GM21786 (cell line): ENCODE measurements at regions not wholly inside any gene's neighbourhood (a gene's known extent, or its start where the extent isn't known, plus 50 kb on each side); places are given as distances from the start of the nearest gene placed in this dataset.

ENCODE experiments used
- ATAC-seq: cut with Tn5 transposase; IDR thresholded peaks from one replicate; pipeline ENCODE4 v1.9.1; 2021; ENCODE audit not compliant: unreplicated experiment

DNA sequence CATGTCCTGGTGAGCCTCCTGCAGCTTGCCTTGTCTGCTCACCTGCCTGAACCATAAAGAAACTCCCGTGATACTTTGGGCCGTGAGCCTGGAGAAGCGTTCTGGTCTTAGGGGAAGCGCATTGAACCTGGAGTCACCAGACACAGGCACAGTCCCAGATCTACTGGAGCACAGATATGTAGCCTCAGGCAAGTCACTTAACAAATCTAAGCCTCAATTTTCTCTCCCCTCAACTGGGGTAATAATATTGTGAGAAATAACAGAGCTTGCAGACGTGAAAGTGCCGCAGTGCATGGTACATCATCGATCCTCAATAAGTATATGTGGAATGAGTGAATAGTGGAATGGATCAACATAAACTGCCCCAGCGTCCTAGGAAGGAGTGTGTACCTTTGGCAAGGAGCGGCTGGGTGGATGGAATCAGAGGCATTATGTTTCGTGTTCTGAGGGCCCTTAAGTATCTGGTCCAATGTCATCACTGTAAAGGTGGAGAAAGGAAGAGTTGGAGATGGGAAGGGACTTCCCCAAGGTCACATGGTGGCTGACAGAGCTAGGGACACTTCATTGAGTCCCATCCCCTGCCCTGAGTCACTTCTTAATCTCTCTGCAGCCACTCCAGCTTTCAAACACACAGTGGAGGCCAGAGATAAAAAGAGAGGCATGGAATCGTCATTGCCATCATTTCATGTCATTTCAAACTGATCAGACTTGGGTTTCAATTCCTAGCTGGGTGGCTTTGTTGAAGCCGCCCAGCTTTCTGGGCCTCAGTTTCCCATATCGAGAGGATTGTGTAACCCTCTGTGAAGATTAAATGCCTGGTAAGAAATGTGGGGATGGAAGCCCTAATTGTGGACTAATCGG lies 172.4 kb downstream of the DDX1 start:
- ATAC-seq, result no peak

DNA sequence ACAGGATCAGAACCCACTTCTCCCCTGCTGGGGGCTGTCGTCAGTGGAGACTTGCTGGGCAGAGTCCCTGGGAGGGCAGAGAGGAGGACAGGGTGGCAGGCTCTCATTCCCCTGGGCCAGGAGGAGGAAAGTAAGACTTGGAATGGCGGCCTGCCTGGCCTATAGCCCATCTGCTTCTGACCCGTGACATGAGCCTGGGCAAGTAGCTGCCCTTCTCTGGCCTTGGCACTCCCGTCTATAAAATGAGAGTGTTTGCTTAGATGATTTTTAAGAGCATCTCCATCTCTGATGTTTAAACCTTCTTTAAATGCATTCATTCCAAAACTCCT lies 173.0 kb downstream of the DDX1 start:
- ATAC-seq, result no peak

DNA sequence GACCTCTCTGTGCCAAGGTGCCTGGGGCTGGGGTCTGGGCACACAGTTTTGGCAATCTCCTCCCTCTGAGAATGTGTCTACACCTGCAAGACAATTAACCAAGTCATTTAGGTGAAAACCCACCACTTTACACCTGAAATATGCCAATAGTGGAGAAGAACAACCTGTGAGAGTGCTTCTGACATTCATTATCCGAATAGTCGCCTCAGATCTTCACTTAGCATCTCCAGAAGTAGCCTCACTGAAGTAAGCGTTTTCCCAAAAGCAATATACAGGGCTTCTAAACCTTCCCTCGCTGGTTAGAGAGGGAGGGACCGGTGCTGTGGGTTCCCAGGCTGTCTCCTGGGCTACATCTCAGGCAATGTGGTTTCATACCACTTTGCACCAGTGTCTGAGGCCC lies 173.5 kb downstream of the DDX1 start:
- ATAC-seq, result no peak

DNA sequence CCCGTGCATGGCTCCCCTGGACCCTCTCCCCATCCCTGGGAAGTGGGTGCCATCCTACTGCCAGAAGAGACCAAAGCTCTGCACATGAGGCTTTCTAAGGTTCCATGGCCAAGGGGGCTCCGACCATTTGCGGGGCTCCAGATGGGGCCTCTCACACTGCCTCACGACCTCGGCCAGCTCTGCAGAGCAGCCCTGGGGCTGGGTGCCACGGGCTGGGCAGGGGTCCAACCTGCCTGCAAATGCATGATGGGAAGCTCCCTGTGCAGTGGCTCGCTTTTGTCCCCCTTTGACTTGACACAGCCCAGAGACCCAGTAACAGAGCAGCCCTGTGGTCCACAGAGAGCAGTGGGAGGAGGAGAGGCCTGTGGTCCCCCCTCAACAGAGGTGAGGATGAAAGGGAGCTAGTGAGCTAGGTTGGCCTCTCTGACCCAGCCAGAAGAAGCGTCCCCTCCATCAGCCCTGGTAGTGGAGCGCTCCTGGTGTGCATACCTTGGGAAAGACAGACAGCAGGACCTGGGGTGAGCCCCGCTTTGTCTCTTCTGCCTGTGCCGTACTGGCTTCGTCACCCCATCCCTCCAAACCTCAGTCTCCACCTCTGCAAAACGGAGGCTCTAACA lies 174.1 kb downstream of the DDX1 start:
- ATAC-seq, result no peak

DNA sequence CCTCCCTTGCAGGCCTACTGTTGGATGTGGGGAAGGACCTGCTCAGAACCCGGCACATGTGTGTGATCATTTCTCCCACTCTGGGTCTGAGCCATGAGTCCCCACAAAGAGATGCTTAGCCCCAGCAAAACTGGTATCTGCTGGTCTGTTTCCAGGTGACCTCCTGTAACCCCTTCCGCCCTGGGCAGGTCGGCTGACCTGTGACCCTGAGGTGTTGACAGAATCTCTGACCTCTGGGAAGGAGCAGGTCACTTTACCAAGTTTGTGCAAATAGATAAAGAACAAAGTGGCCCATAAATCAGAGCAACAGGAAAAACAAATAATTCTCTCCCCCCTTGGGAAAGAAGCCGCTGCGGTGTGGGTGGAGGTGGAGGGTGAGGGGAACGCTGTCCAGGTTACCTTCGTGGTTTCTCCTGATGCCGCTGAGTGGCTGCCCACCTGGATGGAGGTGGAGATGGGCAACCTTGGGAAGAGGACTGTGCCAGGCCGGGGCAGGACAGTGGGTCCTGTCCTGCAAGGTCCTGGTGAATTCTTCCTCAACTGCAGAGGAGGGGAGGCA lies 174.0 kb upstream of the MYCN start:
- ATAC-seq, result no peak

DNA sequence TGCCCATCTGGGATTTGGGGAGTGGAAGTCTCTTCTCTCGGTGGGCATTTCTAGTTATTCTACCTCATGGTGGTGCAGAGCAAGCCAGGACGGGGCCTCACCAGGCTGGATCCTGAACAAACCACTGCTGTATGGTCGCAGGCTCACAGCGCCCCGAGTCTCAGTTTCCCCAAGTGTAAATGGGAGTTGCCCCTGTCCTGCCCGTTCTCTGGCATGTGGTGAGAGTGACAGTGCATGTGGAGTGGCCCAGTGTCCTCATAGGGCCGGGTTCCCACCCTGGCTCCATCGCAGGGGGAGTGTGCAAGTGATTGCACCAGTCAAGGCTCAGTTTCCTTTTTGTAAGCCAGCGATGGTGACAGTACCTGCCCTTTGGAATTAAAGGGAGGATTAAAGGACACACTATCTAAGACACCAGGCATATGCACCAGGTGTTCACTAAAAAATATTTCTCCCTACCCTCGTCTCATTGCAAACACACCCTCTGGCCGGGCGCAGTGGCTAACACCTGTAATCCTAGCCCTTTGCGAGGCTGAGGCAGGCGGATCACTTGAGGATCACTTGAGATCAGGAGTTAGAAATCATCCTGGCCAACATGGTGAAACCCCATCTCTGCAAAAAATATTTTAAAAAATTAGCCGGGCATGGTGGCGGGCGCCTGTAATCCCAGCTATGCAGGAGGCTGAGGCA lies 173.3 kb upstream of the MYCN start:
- no peak for ATAC-seq

DNA sequence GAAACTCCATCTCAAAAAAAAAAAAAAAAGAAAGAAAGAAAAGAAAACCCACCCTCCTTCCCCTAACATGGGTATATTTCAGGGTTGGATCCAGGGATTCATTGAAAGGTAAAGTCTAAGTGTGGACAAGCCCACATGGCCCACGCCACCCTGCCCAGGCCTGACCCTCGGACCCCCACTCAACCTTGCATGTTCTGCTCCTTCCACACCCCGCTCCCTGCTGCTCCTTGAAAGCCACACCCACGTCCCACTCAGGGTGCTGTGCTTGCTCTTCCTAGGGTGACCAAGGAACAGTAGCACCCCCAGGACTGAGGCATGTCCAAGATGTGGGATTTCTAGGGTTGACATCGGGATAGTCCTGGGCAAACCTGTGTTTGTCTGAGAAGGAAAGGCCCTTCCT lies 172.7 kb upstream of the MYCN start:
- no peak for ATAC-seq

DNA sequence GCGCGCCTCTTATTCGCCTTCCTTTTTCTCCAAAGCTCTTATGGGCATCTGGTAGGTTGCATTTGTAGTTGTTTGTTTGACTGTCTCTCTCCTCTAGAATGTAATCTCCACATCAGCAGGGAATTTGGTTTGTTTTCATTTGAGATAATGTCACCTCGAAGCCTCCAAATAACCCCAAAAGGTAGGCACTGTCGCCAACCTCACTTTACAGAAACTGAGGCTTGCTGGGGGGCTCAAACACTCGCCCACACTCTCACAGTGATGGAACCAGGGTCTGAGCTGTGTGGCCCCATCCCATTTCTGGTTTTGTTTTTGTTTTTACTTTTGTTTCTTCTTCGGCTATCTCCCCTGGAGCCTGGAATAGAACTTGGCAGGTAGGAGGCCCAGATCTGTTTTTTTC lies 172.2 kb upstream of the MYCN start:
- ATAC-seq, result no peak

DNA sequence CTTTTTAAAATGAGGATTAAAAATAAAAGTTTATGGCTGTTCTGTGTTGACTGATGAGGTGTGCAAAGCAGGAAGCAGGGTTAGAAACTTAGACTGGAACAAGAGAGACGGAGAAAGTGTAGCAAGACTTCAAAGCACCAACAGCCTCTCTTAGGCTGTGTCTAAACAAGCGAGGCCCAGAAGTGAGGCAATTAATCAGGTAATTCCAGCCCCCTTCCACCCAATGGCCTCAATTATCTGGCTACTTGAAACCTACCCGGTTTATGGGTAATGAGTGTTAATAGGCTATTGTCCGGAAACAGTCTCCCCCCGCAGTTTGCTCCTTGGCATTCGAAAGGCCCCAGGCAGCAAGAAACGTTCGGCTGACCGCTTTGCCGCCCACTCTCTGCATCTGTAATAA lies 171.7 kb upstream of the MYCN start:
- ATAC-seq, result no peak

DNA sequence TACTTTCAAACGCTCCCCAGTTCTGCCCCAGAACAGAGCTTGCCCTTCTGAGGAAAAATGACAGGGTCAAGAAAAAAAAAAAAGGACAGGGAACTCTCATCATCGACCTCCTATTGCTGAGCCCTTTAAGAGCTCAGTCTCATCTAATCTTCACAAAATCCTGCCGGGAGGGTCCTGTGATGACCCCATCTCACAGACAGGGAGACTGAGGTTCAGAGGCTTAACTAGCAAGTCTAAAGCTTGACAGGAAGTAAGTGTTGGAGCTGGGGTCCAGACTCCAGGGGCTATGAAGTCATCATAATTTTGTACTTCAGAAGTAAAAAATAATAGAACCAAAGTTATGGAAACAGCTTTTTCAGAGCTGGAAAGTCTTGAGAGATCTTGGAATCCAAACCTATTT lies 171.1 kb upstream of the MYCN start:
- no peak for ATAC-seq

DNA sequence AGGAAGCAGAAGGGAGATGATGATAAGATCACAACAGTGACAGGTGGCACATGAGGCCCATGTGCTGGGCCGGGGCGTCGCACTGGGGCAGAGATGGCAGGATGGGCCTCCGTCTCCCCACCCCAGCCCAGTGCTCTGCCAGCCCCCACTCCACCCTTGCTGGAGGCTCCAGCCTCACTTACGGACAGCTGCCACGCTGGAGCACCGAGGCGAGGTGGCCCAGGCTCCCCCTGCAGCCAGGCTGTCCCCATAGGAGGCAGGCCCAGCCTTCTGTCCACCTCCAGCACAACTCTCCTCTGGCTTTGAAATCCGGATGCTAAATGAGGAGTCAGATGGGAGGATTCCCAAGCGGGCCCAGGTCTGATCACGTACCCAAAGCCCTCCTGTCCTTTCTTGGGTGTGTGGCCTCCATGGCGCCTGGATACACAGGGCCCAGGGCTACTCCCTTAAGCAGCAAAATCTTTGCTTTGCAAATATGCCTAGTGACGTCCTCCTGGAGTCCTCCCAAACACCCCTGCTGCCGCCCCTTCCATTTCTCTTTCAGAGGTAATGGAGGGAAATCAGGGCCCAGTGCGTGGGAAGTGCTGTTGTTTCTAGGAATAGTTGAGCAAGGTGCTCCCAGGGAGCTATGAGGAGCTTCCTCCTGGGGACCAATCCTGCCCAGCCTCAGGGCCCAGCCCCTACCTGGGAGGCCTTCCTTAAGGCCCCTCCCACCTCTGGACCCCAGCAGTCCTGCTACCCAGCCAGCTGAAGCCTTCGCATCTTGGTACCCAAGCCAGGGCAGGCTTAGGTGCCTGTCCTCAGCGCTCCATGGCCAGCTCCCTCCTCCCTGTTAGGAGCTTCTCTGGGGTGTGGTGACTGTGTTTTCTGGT lies 170.4 kb upstream of the MYCN start:
- no peak for ATAC-seq

DNA sequence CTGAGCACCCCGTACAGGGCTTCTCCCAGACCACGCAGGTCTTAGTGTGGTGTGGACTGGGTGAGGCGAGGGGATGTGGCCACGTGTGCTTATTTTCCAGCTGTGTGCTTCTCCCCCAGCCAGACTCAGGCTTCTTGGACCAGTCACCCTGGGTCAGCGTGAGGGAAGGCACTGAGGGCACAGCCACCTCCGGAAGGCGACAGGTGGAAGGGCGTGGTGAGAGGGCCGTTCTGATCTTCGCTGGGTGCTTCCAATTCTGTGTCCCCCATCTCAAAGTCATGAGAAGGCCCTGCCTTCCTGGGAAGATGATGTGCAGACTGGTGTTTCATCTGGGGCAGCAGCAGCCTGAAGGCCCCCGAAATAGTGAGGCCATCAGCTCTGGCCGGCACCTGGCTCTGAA lies 169.7 kb upstream of the MYCN start:
- ATAC-seq, result no peak

DNA sequence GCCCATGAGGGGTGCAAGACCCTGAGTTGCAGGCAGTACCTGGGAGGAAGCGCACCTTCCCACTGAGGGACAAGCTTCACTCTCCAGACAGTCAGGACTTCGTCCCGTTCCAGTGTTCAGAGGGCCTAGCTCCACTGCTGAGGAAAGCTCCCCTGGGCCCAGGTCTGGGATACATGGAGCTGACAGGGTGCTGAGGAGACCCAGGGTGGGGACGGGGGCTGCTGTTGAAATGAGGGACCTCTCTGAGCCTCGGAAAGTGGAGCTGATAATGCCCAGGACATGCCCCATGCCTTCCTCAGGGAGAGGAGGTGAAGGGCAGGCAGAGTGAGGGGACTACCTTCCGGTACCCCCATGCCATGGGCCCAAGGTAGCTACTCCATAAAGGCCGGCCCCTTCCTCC lies 169.2 kb upstream of the MYCN start:
- no peak for ATAC-seq

DNA sequence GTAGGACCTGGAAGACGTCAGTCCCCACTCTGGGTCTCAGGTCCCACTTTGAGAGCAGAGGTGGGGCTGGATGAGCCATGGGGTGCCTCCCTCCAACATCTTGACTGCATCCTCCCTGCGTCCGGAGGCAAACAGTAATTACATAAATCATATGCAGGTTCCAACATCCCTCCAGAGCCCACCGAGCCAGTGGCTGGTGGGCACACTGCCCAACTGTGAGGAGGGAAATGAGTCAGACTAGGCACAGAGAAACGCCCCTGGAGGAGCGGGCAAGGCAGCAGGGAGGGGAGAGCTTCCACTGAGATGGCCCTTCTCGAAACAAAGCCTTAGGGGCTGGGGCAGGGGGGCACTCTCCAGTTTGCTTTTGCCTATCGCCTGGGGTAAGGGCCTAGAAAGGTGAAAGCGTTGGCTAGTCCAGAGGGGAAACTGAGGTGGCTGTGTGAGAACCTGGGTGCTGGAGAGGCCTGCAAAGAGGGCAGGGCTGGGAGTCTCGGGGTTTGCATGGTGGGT lies 168.2 kb upstream of the MYCN start:
- ATAC-seq, result no peak

DNA sequence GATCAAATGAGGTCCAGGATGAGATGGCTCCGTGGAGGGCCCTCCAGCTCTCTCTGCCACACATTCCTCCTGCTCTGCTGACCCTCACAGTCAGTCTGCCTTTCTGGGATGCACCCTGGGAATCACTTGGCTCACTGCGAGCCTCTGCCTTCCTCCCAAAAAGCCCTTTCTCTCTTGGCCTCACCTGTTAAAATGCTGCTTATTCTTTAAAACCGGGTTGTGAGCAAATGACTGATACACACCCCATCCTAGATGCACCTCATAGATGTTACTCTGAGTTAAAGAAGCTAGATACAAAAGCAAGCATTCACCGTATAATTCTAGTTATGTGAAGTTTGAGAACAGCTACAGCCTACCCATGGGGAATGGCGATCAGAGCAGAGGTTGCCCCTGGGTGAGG lies 167.7 kb upstream of the MYCN start:
- ATAC-seq, result no peak

DNA sequence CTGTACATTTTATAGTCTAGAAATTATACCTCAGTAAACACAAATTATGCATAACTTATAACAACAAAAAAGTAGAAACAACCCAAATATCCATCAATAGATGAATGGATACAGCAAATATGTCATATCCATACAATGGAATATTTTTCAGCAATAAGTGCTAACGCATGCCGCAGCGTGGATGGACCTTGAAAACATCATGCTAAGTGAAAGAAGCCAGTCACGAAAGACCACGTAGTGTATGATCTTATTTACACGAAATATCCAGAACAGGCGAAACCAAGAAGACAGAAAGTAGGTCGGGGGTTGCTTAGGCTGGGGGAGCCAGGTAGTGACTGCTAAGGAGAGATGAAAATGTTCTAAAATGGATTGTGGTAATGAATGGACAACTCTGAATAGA lies 167.1 kb upstream of the MYCN start:
- no peak for ATAC-seq

DNA sequence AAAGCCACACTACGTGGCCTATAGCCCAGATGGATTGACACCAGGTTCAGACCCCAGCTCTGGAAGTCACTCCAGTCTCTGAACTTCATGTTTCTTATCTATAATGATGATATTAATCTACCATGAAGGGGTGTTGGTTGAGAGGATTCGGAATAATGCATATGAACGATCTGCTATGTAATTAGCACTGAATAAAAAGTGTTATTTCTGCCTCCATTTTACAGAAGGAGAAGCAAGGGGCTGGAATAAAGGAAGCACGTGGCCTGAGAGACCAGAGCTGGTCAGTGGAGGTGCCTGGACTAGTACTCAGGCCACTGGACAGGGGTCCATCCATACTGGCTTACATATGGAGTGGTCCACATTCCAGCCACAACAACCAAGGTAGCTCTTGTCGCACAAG lies 166.5 kb upstream of the MYCN start:
- ATAC-seq, result no peak

DNA sequence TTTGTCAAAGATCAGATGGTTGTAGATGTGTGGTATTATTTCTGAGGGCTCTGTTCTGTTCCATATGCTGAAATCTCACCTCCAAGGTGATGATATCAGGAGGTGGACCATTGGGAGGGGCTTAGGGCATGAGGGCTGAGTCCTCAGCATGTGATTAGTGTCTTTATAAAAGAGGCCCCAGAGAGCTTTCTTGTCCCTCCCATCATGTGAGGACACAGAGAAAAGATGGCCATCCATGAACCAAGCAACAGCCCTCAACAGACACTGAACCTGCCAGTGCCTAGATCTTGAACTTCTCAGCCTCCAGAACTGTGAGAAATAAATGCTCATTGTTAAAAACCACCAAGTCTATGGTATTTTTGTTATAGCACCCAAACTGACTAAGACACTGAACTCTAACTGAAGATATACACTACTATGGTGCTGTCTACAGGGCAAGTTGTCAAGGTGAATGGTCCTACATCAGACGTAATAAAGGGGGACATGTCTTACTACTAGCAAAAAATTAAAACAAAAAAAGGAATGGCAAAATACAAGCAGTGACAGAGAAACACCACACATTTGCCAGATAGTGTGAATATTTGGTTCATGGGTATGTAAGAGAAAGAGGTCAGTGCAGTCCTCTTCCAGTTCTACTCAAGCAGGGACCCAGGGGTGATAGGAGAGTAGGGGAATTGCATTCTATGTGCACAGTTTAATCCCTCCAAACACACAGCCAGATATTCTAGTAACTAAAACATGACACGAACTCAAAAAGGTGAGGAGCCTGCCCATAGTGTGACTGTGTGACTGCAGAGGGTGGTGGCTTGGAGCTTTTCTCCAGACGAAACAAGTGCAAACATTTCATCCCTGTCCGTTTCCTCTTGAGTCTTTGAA lies 164.4 kb upstream of the MYCN start:
- no peak for ATAC-seq

DNA sequence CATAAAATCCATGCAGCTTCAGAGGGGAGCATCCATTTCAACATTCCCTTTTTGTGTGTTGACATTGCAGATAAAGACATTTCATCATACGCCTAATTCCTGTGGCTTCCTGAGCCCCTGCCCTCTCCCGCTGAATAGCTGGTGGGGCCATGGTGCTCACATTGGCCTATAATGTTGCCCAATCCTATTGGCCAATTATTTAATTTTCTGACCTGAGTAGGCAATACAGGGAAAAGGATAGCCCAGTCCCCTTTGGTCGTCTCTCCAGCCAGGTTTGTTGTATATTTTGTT lies 163.8 kb upstream of the MYCN start:
- ATAC-seq, result no peak

DNA sequence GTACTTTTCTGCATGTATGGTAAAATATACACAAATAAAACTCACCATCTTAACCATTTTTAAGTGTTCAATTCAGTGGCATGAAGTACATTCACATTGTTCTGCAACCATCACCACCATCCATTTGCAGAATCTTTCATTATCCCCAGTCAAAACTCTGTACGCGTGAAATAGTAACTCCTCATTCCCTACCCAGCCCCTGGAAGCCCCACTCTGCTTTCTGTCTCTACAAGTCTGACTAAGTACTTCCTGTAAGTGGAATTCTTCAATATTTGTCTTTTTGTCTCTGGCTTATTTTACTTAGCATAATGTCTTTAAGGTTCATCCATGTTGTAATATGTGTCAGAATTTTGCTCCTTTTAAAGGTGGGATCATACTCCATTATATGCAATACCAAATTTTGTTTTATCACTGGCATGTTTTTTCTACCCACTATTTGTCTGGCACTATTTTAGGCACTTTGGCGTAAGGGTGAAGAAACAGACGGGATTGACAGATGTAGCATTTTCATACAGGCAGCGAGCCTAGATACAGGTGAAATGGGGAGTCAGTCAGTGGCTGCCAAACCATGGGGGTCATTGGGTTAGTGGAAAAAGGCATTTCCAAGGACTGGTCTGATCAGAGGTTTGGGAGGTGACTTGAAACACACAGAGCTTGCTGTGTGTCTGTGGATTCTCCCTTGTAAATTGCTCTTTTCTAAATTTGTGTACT lies 163.2 kb upstream of the MYCN start:
- ATAC-seq, result no peak
